ENCODE measurements at regions not wholly inside any gene's neighbourhood (a gene's known extent, or its start where the extent isn't known, plus 50 kb on each side); places are given as distances from the start of the nearest gene placed in this dataset.

- 16 to 20% (median 20%) methylated on average over 2 of the region's 2 CpGs for WGBS, 3 donors
- no peaks in the 10 kb centered on the region for H3K27me3 ChIP-seq
- DNase-seq, result no peak
- H3K36me3 ChIP-seq, result no peaks in the 10 kb centered on the region
- TF ChIP-seq POLR2A (IDR thresholded peaks at IDR 0.05) (no peak), CTCF (IDR thresholded peaks at IDR 0.05) (no peak)
- H3K27ac ChIP-seq, result no peak overlapping the region
- H3K4me3 ChIP-seq, result no peak overlapping the region
- H3K4me1 ChIP-seq (ENCODE audit: insufficient read depth), result no peaks in the 10 kb centered on the region
- no peaks in the 10 kb centered on the region for H3K9me3 ChIP-seq
- intact Hi-C loops (cut with DNase I), result no loop called here
Observed at GRCh38 chr15:81758818-81759284, 287.0 kb downstream of the MEX3B start.

- intact Hi-C loops (cut with DNase I), result no loop called here
- Histone ChIP-seq H3K36me3 (no peaks in the 10 kb centered on the region), H3K27ac (no peak overlapping the region), H3K4me3 (no peak overlapping the region), H3K4me1 (ENCODE audit: insufficient read depth) (peaks cover 2% of the 10 kb centered on the region), H3K27me3 (no peaks in the 10 kb centered on the region), H3K9me3 (no peaks in the 10 kb centered on the region)
- 49 to 55% (median 51%) methylated on average over 4 of the region's 4 CpGs for WGBS, 3 donors
- TF ChIP-seq POLR2A (IDR thresholded peaks at IDR 0.05), result no peak
- no peak for DNase-seq
Observed at GRCh38 chr15:81755626-81756025, 290.2 kb downstream of the MEX3B start.

DNA sequence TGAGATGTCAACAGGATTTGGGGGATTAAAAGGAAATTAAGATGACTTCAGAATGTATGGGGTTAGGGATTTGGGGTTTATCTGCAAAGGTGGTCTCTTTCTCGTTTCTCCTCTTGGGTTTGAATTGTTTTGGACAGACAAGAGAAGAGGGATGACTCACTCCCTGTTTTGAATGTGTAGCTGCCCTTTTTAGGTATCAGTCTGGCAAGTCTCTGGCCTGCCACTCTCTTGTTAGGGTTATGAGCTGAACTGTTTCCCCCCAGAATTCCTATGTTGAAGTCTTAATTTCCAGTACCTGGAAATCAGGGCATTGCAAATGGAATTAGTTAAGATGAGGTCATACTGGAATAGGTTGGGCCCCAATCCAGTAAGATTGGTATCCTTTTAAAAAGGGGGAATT lies 291.7 kb downstream of the MEX3B start:
- H3K9me3 ChIP-seq, result no peaks in the 10 kb centered on the region
- no peak overlapping the region for H3K4me3 ChIP-seq
- intact Hi-C loops (cut with DNase I), result no loop called here
- DNase-seq, result no peak
- no peak overlapping the region for H3K27ac ChIP-seq
- TF ChIP-seq EP300 (IDR thresholded peaks at IDR 0.05), result no peak
- TF ChIP-seq CTCF (IDR thresholded peaks at IDR 0.05), result no peak
- no peaks in the 10 kb centered on the region for H3K27me3 ChIP-seq
- peaks cover 8% of the 10 kb centered on the region for H3K4me1 ChIP-seq (ENCODE audit: insufficient read depth)
- no peaks in the 10 kb centered on the region for H3K36me3 ChIP-seq
- 6 to 8% (median 8%) methylated on average over 1 of the region's 1 CpG for WGBS, 3 donors

DNA sequence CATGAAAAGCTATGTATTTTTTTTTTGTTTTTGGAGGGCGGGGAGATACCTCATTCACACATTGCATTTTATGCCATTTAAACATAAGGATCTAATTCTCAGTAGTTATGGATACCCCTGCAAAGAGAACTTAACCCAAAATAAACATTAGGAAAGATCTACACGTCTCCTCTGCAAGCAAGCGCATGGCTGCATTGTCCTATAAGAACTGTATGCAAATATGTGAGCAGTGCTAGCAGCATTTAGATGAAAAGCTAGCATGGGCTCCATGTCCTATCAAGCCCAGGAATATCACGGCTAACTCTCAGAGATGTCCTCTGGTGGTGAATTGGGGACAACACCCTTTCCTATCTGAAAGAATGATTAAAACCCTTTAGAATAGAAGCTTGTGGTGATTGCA lies 292.8 kb downstream of the MEX3B start:
- H3K27ac ChIP-seq, result no peak overlapping the region
- H3K9me3 ChIP-seq, result no peaks in the 10 kb centered on the region
- no peak for TF ChIP-seq EP300 (IDR thresholded peaks at IDR 0.05)
- no peak for TF ChIP-seq POLR2A (IDR thresholded peaks at IDR 0.05)
- no peak for TF ChIP-seq CTCF (IDR thresholded peaks at IDR 0.05)
- no peaks in the 10 kb centered on the region for H3K27me3 ChIP-seq
- H3K4me1 ChIP-seq (ENCODE audit: insufficient read depth), result peaks cover 8% of the 10 kb centered on the region
- intact Hi-C loops (cut with DNase I), result no loop called here
- WGBS, 3 donors, result 67 to 86% (median 72%) methylated on average over 4 of the region's 4 CpGs
- DNase-seq, result no peak
- no peaks in the 10 kb centered on the region for H3K36me3 ChIP-seq
- no peak overlapping the region for H3K4me3 ChIP-seq

DNA sequence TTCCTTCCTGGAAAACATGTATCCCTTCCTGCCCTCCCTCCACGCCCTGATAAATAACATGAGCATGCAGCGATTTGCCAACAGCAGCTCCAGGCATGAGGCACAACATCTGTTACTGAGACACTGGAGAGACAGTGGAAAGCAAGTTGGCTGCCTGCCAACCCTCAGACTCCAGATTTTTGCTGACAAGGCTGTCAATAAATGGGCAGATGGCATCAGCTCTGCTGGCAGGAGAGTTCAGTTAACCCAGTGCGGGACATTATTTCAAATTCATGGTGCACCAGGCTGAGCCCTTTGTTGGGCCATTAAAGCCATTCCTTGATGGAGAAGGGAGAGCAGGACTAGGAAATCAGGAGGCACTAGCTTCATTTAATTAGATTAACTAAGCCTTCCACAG lies 293.3 kb downstream of the MEX3B start:
- no peak overlapping the region for H3K27ac ChIP-seq
- 9 to 18% (median 15%) methylated on average over 3 of the region's 3 CpGs for WGBS, 3 donors
- peak in 4 of 5 donors; percentile 27 to 47 (median 36) for DNase-seq
- H3K4me1 ChIP-seq (ENCODE audit: insufficient read depth), result peaks cover 8% of the 10 kb centered on the region
- no peaks in the 10 kb centered on the region for H3K36me3 ChIP-seq
- intact Hi-C loops (cut with DNase I), result no loop called here
- TF ChIP-seq EP300 (IDR thresholded peaks at IDR 0.05), result no peak
- no peak for TF ChIP-seq POLR2A (IDR thresholded peaks at IDR 0.05)
- TF ChIP-seq CTCF (IDR thresholded peaks at IDR 0.05), result no peak
- no peaks in the 10 kb centered on the region for H3K27me3 ChIP-seq
- no peak overlapping the region for H3K4me3 ChIP-seq
- no peaks in the 10 kb centered on the region for H3K9me3 ChIP-seq
